ENCODE measurements at regions not wholly inside any gene's neighbourhood (a gene's known extent, or its start where the extent isn't known, plus 50 kb on each side); places are given as distances from the start of the nearest gene placed in this dataset.

- H2AFZ ChIP-seq, result no peak overlapping the region
- H3K4me2 ChIP-seq (ENCODE audit: low read length), result no peak overlapping the region
- H3K27me3 ChIP-seq (ENCODE audit: control insufficient read depth, insufficient read depth, low read length), result no peaks in the 10 kb centered on the region
- H3K4me1 ChIP-seq, result no peaks in the 10 kb centered on the region
- TF ChIP-seq, protein P1, sequence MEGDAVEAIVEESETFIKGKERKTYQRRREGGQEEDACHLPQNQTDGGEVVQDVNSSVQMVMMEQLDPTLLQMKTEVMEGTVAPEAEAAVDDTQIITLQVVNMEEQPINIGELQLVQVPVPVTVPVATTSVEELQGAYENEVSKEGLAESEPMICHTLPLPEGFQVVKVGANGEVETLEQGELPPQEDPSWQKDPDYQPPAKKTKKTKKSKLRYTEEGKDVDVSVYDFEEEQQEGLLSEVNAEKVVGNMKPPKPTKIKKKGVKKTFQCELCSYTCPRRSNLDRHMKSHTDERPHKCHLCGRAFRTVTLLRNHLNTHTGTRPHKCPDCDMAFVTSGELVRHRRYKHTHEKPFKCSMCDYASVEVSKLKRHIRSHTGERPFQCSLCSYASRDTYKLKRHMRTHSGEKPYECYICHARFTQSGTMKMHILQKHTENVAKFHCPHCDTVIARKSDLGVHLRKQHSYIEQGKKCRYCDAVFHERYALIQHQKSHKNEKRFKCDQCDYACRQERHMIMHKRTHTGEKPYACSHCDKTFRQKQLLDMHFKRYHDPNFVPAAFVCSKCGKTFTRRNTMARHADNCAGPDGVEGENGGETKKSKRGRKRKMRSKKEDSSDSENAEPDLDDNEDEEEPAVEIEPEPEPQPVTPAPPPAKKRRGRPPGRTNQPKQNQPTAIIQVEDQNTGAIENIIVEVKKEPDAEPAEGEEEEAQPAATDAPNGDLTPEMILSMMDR (IDR thresholded peaks at IDR 0.05), result no peak
- H3K9me3 ChIP-seq (ENCODE audit: control insufficient read depth, low read length), result no peaks in the 10 kb centered on the region
- no peak overlapping the region for H3K4me3 ChIP-seq (ENCODE audit: low read depth, low read length)
- H3K79me2 ChIP-seq, result no peaks in the 10 kb centered on the region
- H3K27ac ChIP-seq, result no peak overlapping the region
- H3K36me3 ChIP-seq (ENCODE audit: control insufficient read depth, insufficient read depth, low read length), result no peaks in the 10 kb centered on the region
- H3K9ac ChIP-seq, result no peak overlapping the region
These were observed 317.6 kb upstream of the ZNF385D start for GRCh38 chr3:22068619-22069018.

DNA sequence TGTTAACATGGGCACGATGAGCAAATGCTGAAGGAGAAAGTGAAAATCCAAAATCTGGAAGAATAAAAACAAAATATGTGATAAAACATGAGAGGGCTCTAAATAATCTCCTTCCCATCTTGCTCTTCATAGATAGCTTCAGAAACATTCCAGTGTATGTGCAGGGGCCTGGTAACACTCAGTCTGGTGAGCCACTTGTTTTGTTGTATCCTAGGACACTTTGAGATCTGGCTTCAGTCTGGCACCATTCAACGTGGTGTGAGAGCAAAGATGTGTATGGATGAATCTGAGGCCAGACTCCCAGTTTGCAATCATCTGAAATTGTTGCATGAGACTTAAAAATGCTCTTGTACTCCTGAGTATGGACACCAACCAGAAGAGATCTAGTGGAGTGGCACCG is 337.2 kb upstream of the ZNF385D start:
- no peak overlapping the region for H3K4me3 ChIP-seq (ENCODE audit: low read depth, low read length)
- H3K27me3 ChIP-seq (ENCODE audit: control insufficient read depth, insufficient read depth, low read length), result no peaks in the 10 kb centered on the region
- no peak overlapping the region for H3K9ac ChIP-seq
- TF ChIP-seq, protein P1 (IDR thresholded peaks at IDR 0.05), result no peak
- H3K9me3 ChIP-seq (ENCODE audit: control insufficient read depth, low read length), result no peaks in the 10 kb centered on the region
- H3K79me2 ChIP-seq, result no peaks in the 10 kb centered on the region
- no peaks in the 10 kb centered on the region for H3K4me1 ChIP-seq
- H3K4me2 ChIP-seq (ENCODE audit: low read length), result no peak overlapping the region
- no peak overlapping the region for H3K27ac ChIP-seq
- H2AFZ ChIP-seq, result no peak overlapping the region
- H3K36me3 ChIP-seq (ENCODE audit: control insufficient read depth, insufficient read depth, low read length), result no peaks in the 10 kb centered on the region

DNA sequence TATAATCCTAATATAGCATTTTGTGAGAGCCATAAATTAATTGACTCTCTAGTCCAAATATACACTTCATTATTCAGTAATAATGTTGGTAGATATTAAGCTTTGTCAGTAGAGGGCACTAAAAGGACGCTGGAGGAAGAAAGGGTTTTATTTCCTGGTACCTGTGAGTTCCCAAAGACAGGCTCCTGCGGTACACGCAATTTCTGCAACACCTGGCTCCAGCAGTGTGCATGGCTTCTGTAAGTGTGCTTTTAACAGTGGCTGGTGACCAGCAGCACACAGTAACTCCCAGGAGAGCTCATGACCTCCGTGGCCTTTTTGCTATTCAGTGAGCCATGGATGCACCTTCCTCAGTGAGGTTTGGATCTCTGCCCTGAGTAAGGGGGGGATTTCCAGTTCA is 338.3 kb upstream of the ZNF385D start:
- H3K4me3 ChIP-seq (ENCODE audit: low read depth, low read length), result no peak overlapping the region
- H3K27me3 ChIP-seq (ENCODE audit: control insufficient read depth, insufficient read depth, low read length), result no peaks in the 10 kb centered on the region
- TF ChIP-seq, protein P1 (IDR thresholded peaks at IDR 0.05), result no peak
- no peak overlapping the region for H3K4me2 ChIP-seq (ENCODE audit: low read length)
- H3K9ac ChIP-seq, result no peak overlapping the region
- H2AFZ ChIP-seq, result no peak overlapping the region
- H3K9me3 ChIP-seq (ENCODE audit: control insufficient read depth, low read length), result no peaks in the 10 kb centered on the region
- no peak overlapping the region for H3K27ac ChIP-seq
- no peaks in the 10 kb centered on the region for H3K36me3 ChIP-seq (ENCODE audit: control insufficient read depth, insufficient read depth, low read length)
- no peaks in the 10 kb centered on the region for H3K79me2 ChIP-seq
- no peaks in the 10 kb centered on the region for H3K4me1 ChIP-seq

- Histone ChIP-seq H3K27me3 (ENCODE audit: control insufficient read depth, insufficient read depth, low read length) (no peaks in the 10 kb centered on the region), H3K4me3 (ENCODE audit: low read depth, low read length) (no peak overlapping the region), H2AFZ (no peak overlapping the region), H3K27ac (no peak overlapping the region), H3K4me1 (no peaks in the 10 kb centered on the region), H3K36me3 (ENCODE audit: control insufficient read depth, insufficient read depth, low read length) (no peaks in the 10 kb centered on the region), H3K79me2 (no peaks in the 10 kb centered on the region), H3K4me2 (ENCODE audit: low read length) (no peak overlapping the region), H3K9ac (no peak overlapping the region), H3K9me3 (ENCODE audit: control insufficient read depth, low read length) (no peaks in the 10 kb centered on the region)
- TF ChIP-seq, protein P1 (IDR thresholded peaks at IDR 0.05), result no peak
These were observed 340.3 kb upstream of the ZNF385D start for GRCh38 chr3:22091329-22091728.

GRCh38 chr3:22098021-22098420 is 347.0 kb upstream of the ZNF385D start:
- TF ChIP-seq, protein P1 (IDR thresholded peaks at IDR 0.05), result no peak
- H2AFZ ChIP-seq, result no peak overlapping the region
- no peak overlapping the region for H3K27ac ChIP-seq
- no peak overlapping the region for H3K9ac ChIP-seq
- H3K27me3 ChIP-seq (ENCODE audit: control insufficient read depth, insufficient read depth, low read length), result no peaks in the 10 kb centered on the region
- H3K4me2 ChIP-seq (ENCODE audit: low read length), result no peak overlapping the region
- no peaks in the 10 kb centered on the region for H3K4me1 ChIP-seq
- no peaks in the 10 kb centered on the region for H3K79me2 ChIP-seq
- H3K36me3 ChIP-seq (ENCODE audit: control insufficient read depth, insufficient read depth, low read length), result no peaks in the 10 kb centered on the region
- no peaks in the 10 kb centered on the region for H3K9me3 ChIP-seq (ENCODE audit: control insufficient read depth, low read length)
- H3K4me3 ChIP-seq (ENCODE audit: low read depth, low read length), result no peak overlapping the region

Measured in parathyroid adenoma (tissue), 2 donors.